Mammary epithelial cell (primary cell): ENCODE measurements at regions not wholly inside any gene's neighbourhood (a gene's known extent, or its start where the extent isn't known, plus 50 kb on each side); places are given as distances from the start of the nearest gene placed in this dataset.
"Not testable (repeated sequence)": the region's sequence is repeated elsewhere in the genome, so short reads cannot be mapped to it uniquely, and the experiment has no call there.

Experiments
- CTCF ChIP-seq, 2 donors: IDR thresholded peaks in 1 of 2; conservative IDR thresholded peaks in 1 of 2; 2 replicates each; pipeline ENCODE4 v1.5.1; 2011 to 2012; ENCODE audit warnings: inconsistent platforms in 2 of 2, low read length in 2 of 2, mild to moderate bottlenecking in 2 of 2, control low read depth in 1 of 2, low read depth in 1 of 2; ENCODE audit not compliant: insufficient read depth in 1 of 2; ENCODE audit errors: extremely low read depth in 1 of 2
- EZH2 ChIP-seq: IDR thresholded peaks from 2 replicates; pipeline ENCODE4 v1.6.1; 2012; ENCODE audit warnings: low read length, inconsistent platforms, borderline replicate concordance

GRCh38 chr16:33816328-33816944 is 357.0 kb downstream of the TP53TG3F start:
- not testable (repeated sequence) for TF ChIP-seq CTCF (conservative IDR thresholded peaks at IDR 0.05 in 1 of 2, IDR thresholded peaks at IDR 0.05 in 1 of 2; ENCODE audit: extremely low read depth in 1 of 2, insufficient read depth in 1 of 2, low read depth in 1 of 2, low read length in 2 of 2); EZH2
